Hematopoietic multipotent progenitor cell treated with erythropoietin and hydrocortisone succinate and interleukin-3 and kit ligand, for 4 days (in vitro differentiated cells): ENCODE measurements at regions not wholly inside any gene's neighbourhood (a gene's known extent, or its start where the extent isn't known, plus 50 kb on each side); places are given as distances from the start of the nearest gene placed in this dataset.
"Not testable (repeated sequence)": the region's sequence is repeated elsewhere in the genome, so short reads cannot be mapped to it uniquely, and the experiment has no call there.

ENCODE experiments used
- DNase-seq: peaks from one replicate; pipeline ENCODE4 v3.0.0-alpha.2; 2015

- DNase-seq = no peak
Measured at GRCh38 chr3:196147116-196147515, 64.1 kb downstream of the ZDHHC19 start.

GRCh38 chr3:196145468-196146262 lies 63.8 kb upstream of the TFRC start:
- no peak for DNase-seq

GRCh38 chr3:196144383-196145105 lies 62.7 kb upstream of the TFRC start:
- no peak for DNase-seq

GRCh38 chr3:196143708-196144382 lies 62.0 kb upstream of the TFRC start:
- DNase-seq = no peak

- DNase-seq = peak; percentile 51
Measured at GRCh38 chr3:196142202-196142956, 60.5 kb upstream of the TFRC start.

GRCh38 chr3:196141866-196142201 lies 59.9 kb upstream of the TFRC start:
- DNase-seq = no peak

GRCh38 chr3:196141052-196141865 lies 59.4 kb upstream of the TFRC start:
- no peak for DNase-seq

GRCh38 chr3:196140224-196140623 lies 58.3 kb upstream of the TFRC start:
- peak; percentile 65 for DNase-seq

GRCh38 chr3:196139281-196139680 lies 57.4 kb upstream of the TFRC start:
- DNase-seq = no peak

- peak; percentile 53 for DNase-seq
Measured at GRCh38 chr3:196138482-196139254, 56.8 kb upstream of the TFRC start.

GRCh38 chr3:196136640-196136989 lies 54.7 kb upstream of the TFRC start:
- DNase-seq = not testable (repeated sequence)

GRCh38 chr3:196135693-196136639 lies 54.1 kb upstream of the TFRC start:
- peak; percentile 20 for DNase-seq

- no peak for DNase-seq
Measured at GRCh38 chr3:196134691-196135090, 52.8 kb upstream of the TFRC start.

GRCh38 chr3:196133869-196134268 lies 52.0 kb upstream of the TFRC start:
- not testable (repeated sequence) for DNase-seq

GRCh38 chr3:196131921-196132320 lies 50.0 kb upstream of the TFRC start:
- no peak for DNase-seq
